Epithelial cell of esophagus (primary cell): ENCODE measurements at regions not wholly inside any gene's neighbourhood (a gene's known extent, or its start where the extent isn't known, plus 50 kb on each side); places are given as distances from the start of the nearest gene placed in this dataset.

Source experiments
- DNase-seq: peaks from one replicate; pipeline ENCODE4 v3.0.0; 2010; ENCODE audit warnings: low read depth
- H3K4me3 ChIP-seq: 2 replicates; pipeline ENCODE4 v1.5.1; 2011; ENCODE audit warnings: mild to moderate bottlenecking, low read length, control low read depth
- TF ChIP-seq, protein P1 (sequence below): IDR thresholded peaks from 2 replicates; pipeline ENCODE4 v1.5.1; 2011; ENCODE audit warnings: low read depth, mild to moderate bottlenecking, low read length, control low read depth, inconsistent platforms; ENCODE audit not compliant: insufficient read depth; ENCODE audit errors: missing control alignments

DNA sequence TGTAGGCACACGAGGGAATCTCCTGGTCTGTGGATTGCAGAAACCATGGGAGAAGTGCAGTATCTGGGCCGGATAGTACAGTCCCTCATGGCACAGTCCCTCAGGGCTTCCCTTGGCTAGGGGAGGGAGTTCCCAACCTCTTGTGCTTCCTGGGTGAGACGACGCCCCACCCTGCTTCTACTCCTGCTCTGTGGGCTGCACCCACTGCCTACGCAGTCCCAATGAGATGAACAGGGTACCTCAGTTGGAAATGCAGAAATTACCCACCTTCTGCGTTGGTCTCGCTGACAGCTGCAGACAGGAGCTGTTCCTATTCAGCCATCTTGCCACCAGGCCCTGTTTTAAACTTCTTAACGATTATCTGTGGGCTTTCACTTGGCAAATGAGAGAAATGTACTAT is 157.2 kb upstream of the CARD18 start:
- H3K4me3 ChIP-seq: no peak overlapping the region
- TF ChIP-seq, protein P1, sequence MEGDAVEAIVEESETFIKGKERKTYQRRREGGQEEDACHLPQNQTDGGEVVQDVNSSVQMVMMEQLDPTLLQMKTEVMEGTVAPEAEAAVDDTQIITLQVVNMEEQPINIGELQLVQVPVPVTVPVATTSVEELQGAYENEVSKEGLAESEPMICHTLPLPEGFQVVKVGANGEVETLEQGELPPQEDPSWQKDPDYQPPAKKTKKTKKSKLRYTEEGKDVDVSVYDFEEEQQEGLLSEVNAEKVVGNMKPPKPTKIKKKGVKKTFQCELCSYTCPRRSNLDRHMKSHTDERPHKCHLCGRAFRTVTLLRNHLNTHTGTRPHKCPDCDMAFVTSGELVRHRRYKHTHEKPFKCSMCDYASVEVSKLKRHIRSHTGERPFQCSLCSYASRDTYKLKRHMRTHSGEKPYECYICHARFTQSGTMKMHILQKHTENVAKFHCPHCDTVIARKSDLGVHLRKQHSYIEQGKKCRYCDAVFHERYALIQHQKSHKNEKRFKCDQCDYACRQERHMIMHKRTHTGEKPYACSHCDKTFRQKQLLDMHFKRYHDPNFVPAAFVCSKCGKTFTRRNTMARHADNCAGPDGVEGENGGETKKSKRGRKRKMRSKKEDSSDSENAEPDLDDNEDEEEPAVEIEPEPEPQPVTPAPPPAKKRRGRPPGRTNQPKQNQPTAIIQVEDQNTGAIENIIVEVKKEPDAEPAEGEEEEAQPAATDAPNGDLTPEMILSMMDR: no peak
- DNase-seq: no peak

DNA sequence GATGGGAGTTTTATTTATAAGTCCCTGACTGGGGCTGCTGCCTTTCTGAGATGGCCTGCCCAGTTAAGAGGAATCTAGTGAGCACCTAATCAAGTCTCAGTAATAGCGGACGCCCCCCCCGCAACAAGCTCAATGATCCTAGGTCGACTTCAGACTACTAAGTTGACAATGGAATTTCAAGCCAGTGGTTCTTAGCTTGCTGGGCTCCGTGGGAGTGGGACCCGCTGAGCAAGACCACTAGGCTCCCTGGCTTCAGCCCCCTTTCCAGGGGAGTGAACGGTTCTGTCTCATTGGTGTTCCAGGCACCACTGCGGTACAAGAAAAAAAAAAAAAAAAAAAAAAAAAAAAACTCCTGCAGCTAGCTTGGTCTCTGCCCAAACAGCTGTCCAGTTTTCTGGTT is 156.8 kb upstream of the CARD18 start:
- TF ChIP-seq, protein P1: no peak
- H3K4me3 ChIP-seq: no peak overlapping the region
- DNase-seq: no peak

DNA sequence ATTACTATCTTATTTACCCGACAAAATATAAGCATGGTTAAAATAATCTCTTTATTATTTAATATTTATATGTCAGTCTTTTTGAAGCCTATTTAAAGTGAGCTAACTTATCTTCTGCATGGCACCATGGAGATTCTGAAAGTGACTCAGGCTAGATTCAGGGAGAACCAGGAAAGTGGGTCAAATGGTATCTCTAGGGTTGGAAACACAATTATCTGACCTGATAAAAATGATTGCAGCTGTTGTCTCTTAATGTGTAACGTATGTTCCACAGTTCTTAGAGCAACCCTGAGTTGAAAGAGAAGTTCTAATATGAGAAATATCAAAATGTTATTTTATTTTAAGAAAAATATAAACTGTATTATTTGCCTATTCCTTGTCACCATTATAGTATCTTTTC is 143.1 kb upstream of the CARD18 start:
- TF ChIP-seq, protein P1: no peak
- H3K4me3 ChIP-seq: no peak overlapping the region
- DNase-seq: no peak

DNA sequence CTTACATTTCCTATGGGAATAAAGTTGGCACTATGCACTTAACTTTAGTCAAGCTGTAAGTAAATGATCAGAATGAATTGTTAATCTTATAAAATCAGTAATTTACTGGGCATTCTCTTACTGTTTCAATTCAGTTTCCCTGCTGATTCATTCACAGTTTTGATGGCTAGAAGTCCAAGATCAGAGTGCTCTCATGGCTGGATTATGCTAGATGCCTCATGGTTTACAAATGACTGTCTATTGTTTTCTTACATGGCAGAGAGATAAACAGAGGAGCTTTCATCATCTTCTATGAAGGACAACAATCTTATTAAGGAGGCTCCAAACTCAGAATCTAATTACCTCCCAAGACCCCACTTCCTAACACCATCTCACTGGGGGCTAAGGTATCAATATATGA is 135.1 kb upstream of the CARD18 start:
- peak; percentile 8 for DNase-seq
- H3K4me3 ChIP-seq: no peak overlapping the region
- TF ChIP-seq, protein P1: no peak

DNA sequence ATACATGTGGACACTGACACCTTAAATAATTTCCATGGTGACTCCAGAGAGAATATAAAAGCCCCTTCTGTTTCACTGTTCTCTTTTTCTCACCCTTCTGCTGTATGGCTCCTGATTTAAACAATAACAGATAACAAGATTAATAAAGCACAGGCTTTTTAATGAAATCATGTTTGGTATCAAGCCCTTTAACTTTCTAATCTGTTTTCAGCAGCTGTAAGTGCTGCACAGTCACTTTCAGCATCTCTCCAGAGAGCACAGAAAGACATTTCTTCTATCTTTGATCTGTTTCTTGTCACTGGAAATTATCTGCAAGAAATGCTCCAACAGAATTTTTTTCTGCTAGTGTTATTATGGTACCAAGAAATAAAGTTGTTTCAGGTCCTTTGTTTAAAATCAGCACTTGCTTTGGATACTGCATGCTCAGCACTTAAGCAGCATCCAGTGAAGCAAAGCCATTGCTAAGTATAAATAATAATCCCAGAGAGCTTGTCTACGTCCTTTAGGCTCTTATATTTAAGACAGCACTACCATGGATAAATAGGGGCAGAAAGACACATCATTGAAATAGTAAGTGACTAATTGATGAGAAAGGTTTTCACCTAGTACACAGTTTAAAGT is 134.2 kb upstream of the CARD18 start:
- DNase-seq: no peak
- TF ChIP-seq, protein P1: no peak
- no peak overlapping the region for H3K4me3 ChIP-seq

- DNase-seq: no peak
- TF ChIP-seq, protein P1: no peak
- H3K4me3 ChIP-seq: no peak overlapping the region
These were observed 130.3 kb upstream of the CARD18 start for GRCh38 chr11:105269862-105270261.

- no peak overlapping the region for H3K4me3 ChIP-seq
- no peak for DNase-seq
- TF ChIP-seq, protein P1: no peak
These were observed 129.0 kb upstream of the CARD18 start for GRCh38 chr11:105268404-105269062.
